ENCODE measurements at regions not wholly inside any gene's neighbourhood (a gene's known extent, or its start where the extent isn't known, plus 50 kb on each side); places are given as distances from the start of the nearest gene placed in this dataset.

GRCh38 chr17:79500745-79501618 is 109.9 kb downstream of the RBFOX3 start:
- DNase-seq: no peak

GRCh38 chr17:79498854-79499253 is 112.0 kb downstream of the RBFOX3 start:
- DNase-seq: no peak

GRCh38 chr17:79497777-79498348 is 113.0 kb downstream of the RBFOX3 start:
- DNase-seq: no peak

- no peak for DNase-seq
Observed at GRCh38 chr17:79496422-79497005, 114.3 kb downstream of the RBFOX3 start.

GRCh38 chr17:79495665-79496064 is 115.2 kb downstream of the RBFOX3 start:
- no peak for DNase-seq

GRCh38 chr17:79491006-79491405 is 119.8 kb downstream of the RBFOX3 start:
- no peak for DNase-seq

- DNase-seq: no peak
Observed at GRCh38 chr17:79490530-79490929, 120.3 kb downstream of the RBFOX3 start.

- no peak for DNase-seq
Observed at GRCh38 chr17:79487149-79487548, 123.7 kb downstream of the RBFOX3 start.

GRCh38 chr17:79485991-79486390 is 124.9 kb downstream of the RBFOX3 start:
- no peak for DNase-seq

GRCh38 chr17:79485419-79485985 is 125.3 kb downstream of the RBFOX3 start:
- DNase-seq: no peak

- no peak for DNase-seq
Observed at GRCh38 chr17:79484600-79485418, 126.0 kb downstream of the RBFOX3 start.

- DNase-seq: no peak
Observed at GRCh38 chr17:79483842-79484241, 127.0 kb downstream of the RBFOX3 start.

- DNase-seq: no peak
Observed at GRCh38 chr17:79482727-79483521, 127.9 kb downstream of the RBFOX3 start.

- DNase-seq: no peak
Observed at GRCh38 chr17:79479876-79480275, 131.0 kb downstream of the RBFOX3 start.

- no peak for DNase-seq
Observed at GRCh38 chr17:79478841-79479240, 132.0 kb downstream of the RBFOX3 start.

- DNase-seq: no peak
Observed at GRCh38 chr17:79478051-79478461, 132.8 kb downstream of the RBFOX3 start.

GRCh38 chr17:79476074-79476652 is 134.7 kb downstream of the RBFOX3 start:
- DNase-seq: no peak

GRCh38 chr17:79473876-79474440 is 136.9 kb downstream of the RBFOX3 start:
- DNase-seq: no peak

GRCh38 chr17:79473111-79473875 is 137.6 kb downstream of the RBFOX3 start:
- DNase-seq: no peak

- no peak for DNase-seq
Observed at GRCh38 chr17:79470754-79471153, 140.1 kb downstream of the RBFOX3 start.
